ENCODE measurements at regions not wholly inside any gene's neighbourhood (a gene's known extent, or its start where the extent isn't known, plus 50 kb on each side); places are given as distances from the start of the nearest gene placed in this dataset.

GRCh38 chr6:122524056-122524455 is 52.4 kb upstream of the SERINC1 start:
- intact Hi-C loops (cut with DNase I): no loop called here
- no peak for DNase-seq

GRCh38 chr6:122530440-122531046 is 58.9 kb upstream of the SERINC1 start:
- intact Hi-C loops (cut with DNase I): loop anchor here (1.0 to 5.0 kb wide), 2 partner anchors 38 to 149 kb away; no protein-coding TSS in a partner anchor
- peak in 2 of 10 donors; percentile 4 to 25 for DNase-seq

DNA sequence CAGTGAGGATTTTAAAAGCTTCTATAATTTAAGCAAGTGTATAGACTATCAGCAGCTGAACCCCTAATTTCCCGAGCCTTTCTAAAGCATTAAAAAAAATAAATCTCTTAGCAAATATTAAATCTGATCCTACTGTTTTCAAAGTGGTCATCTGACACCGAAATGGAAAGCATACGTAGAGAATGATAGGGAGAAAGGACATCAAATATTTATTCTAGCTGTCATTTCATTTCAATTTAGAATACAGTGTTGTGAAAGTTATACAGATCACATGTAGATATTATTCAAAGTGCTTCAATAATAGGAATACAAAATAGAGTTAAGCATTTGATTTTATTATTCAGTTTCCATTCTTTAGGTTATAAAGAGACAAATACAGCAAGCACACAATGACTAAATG is 61.9 kb upstream of the PKIB start:
- intact Hi-C loops (cut with DNase I): no loop called here
- no peak for DNase-seq

DNA sequence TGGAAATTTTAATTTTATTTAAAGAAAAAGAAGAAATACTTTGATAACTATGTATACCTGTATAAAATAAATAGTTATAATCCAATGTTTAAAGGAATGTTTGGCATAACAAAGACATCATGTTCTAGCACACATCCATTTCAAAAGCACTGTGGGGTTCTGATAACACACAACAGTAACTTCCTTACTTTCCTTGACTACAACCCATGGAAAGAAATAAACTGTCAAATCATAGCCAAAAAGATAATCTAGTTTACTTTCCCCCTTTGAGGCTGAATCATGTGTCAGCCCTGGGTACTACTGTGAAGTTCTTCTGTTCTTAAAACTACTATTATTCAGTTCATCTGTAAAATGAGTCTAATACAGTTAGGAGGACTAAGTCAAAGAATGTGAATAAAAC is 61.4 kb upstream of the PKIB start:
- intact Hi-C loops (cut with DNase I): no loop called here
- DNase-seq: no peak

- DNase-seq: no peak
- intact Hi-C loops (cut with DNase I): no loop called here
These were observed 56.5 kb upstream of the PKIB start for GRCh38 chr6:122553697-122554096.

DNA sequence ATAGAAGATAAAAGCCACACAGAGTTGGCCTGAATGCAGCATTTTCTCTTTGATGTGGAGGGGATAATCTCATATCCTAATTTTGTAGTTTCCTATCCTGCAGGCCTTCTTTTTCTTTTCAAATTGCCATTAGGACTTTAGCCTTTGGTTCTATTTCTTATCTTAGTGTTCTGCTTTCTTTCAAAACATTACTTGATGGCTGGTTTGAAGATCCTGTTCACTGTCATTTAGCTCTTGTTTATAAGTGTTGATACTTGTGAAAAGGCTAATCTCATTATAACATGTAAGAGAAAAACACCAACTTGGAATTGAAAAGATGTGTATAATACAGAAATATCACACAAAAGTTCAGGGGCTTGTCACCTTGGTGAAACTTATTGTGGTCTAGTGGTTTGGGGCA is 54.6 kb upstream of the PKIB start:
- intact Hi-C loops (cut with DNase I): no loop called here

GRCh38 chr6:122558080-122558479 is 52.1 kb upstream of the PKIB start:
- DNase-seq: no peak
- intact Hi-C loops (cut with DNase I): no loop called here

More for the DNA sequence above, 54.6 kb upstream of the PKIB start:
- DNase-seq: no peak

All from posterior cingulate gyrus (tissue), 11 donors.